Fibroblast of skin of scalp (primary cell): ENCODE measurements at regions not wholly inside any gene's neighbourhood (a gene's known extent, or its start where the extent isn't known, plus 50 kb on each side); places are given as distances from the start of the nearest gene placed in this dataset.
"Not testable (repeated sequence)": the region's sequence is repeated elsewhere in the genome, so short reads cannot be mapped to it uniquely, and the experiment has no call there.

Source experiments
- DNase-seq: peaks from one replicate; pipeline ENCODE4 v3.0.0-alpha.2; 2013

GRCh38 chr18:45320724-45321123 is 294.6 kb upstream of the SLC14A2 start:
- peak; percentile 39 for DNase-seq

DNA sequence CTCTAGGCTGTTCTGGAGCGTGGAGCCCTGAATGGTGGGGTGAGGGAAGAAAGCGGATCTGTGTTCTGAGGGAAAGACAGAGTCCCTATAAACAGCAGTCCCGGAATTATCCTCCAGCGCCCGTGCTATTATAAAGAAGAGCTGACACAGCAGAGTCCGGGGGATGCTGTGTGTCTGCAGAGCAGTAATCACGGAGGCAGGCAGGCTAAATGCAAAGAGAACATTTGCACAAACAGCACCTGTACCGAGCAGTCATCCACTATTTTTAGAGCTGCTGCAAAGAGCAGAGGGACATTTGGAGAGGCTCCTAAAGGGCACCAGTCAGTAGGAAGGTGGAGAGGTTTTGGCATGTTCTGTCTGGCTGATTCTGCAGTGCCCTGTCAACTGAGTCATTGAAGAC is 293.8 kb upstream of the SLC14A2 start:
- no peak for DNase-seq

GRCh38 chr18:45322343-45322742 is 292.9 kb upstream of the SLC14A2 start:
- DNase-seq, result no peak

- DNase-seq, result no peak
These were observed 291.2 kb upstream of the SLC14A2 start for GRCh38 chr18:45324101-45324494.

GRCh38 chr18:45324495-45325113 is 290.7 kb upstream of the SLC14A2 start:
- DNase-seq, result peak; percentile 80

GRCh38 chr18:45325778-45326177 is 289.5 kb upstream of the SLC14A2 start:
- DNase-seq, result no peak

DNA sequence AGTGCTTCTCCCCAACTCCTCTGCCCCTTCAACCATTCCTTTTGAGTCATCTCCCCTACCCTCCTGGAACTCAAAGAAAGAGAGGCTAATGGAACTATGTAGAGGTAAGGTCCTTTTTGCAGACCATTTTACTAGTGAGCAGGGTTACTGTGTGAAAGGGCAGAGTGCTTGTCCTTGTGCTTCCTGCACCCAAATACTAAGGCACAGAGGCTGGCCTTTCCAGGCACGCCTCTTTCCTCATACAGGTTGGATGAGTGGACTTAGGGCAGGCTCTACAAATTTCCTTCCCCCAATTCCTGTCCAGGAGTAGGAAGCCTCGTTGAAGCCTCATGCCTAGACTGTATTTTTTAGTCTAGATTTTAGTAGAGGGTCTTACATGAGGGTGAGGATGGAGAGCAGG is 288.8 kb upstream of the SLC14A2 start:
- DNase-seq, result no peak

DNA sequence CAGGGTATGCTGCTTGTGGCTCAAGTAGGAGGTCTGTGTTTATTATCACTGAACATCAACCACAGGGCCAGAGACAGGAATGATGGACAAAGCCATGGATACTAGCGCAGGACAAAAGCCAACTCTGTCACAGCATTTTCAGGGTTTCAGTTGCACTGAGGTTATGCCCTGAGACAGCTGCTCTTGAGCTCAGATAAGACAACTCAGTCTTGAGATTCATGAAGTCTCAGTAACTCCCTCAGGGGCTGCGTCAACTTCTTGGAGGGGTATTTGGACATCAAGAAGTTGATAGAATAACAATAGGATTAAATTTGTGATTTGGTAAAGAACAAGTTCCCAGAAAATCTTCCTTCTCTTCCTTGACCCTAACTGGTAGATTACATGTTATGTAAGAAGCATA is 287.0 kb upstream of the SLC14A2 start:
- DNase-seq, result no peak

DNA sequence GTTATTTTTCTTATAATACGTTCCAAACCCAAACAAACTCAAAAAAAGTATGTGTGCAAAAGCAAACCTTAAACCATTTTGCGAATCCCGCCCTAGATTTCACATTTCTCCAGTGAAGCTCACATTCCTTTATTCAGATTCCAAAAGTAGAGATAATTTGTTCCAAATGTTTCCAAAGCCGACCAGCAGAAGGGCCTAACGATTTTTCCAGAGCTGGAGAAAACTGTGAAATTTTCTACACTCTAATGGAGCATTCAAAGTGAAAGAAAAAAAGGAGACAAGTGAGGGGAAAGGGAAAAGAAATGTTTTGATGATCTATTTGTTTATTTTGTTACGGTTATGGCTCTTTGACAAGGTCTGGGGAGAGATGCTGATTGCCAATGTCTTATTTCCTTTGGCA is 286.5 kb upstream of the SLC14A2 start:
- DNase-seq, result peak; percentile 80

- no peak for DNase-seq
These were observed 286.0 kb upstream of the SLC14A2 start for GRCh38 chr18:45329316-45329715.

GRCh38 chr18:45330170-45330594 is 285.1 kb upstream of the SLC14A2 start:
- DNase-seq, result peak; percentile 44

GRCh38 chr18:45332871-45333270 is 282.4 kb upstream of the SLC14A2 start:
- DNase-seq, result no peak

- DNase-seq, result no peak
These were observed 281.1 kb upstream of the SLC14A2 start for GRCh38 chr18:45334191-45334590.

- no peak for DNase-seq
These were observed 279.8 kb upstream of the SLC14A2 start for GRCh38 chr18:45335282-45336043.

DNA sequence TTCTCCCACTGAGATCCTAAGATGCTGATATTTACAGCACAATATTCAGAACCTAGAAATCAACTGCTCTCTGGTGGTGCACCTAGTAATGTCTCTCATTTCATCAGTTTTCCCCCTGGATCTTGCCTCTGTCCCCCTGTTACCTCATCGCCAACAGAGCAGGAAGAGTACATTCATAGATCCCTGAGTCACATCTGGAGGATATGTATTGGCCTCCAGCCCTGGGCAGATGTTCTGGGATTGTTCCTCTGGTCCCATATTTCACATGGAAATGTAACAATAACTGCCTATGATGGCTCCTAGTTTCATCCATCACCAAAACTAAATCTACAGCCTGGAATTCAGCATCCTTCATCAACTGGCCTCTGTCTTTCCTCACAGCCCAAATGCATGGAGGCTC is 278.8 kb upstream of the SLC14A2 start:
- no peak for DNase-seq

- DNase-seq, result no peak
These were observed 277.8 kb upstream of the SLC14A2 start for GRCh38 chr18:45337477-45337876.

DNA sequence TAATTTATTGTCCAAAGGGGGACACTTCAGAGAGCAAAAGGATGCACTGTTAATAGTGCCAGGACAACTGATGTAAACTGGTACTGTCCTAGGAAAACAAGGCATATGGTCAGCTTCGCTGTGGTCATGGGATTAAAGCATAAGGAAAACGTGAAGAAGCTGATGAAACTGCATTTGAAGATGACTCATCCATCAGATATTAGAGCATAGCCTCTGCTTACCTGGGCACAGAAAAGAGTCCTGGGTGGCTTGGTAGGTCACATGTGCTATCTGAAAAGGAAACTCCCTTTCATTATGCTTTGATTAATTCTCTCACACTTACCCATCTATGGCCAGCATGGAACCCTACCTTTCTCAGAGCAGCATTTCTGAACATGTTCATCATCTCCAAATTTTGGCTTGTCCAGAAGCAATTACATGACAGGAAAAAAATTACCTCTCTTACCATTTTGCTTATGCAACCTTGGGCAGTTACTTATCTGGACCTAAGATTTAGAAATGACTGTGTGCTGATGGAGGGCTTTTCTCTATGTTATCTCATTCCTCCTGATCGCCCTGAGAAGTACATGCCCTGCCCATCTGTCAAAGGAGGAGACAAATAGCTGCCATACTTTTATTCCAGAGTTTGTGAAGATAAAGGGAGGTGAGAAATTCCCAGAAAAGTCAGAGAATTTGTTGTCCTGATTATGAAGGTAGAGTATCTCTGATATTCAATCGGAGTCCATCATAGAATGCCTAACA is 275.3 kb upstream of the SLC14A2 start:
- no peak for DNase-seq

DNA sequence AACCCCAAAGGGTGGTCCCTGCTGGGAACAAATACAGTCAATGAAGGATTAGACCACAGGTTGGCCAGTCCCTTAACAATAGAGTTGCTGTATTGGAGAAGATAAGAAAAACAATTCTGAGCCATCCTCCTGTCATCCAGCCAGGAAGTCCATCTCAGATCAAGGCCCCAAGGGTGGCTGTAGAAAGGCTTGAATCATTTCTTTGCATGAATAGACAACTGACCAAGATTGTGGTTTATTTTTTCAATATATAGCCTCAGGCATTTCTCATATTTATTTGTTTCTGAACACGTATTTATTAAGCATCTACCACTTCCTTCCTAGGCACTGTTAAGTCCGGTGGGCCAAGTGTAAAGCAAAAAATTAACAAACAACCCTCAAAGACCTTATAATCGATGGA is 274.4 kb upstream of the SLC14A2 start:
- no peak for DNase-seq

DNA sequence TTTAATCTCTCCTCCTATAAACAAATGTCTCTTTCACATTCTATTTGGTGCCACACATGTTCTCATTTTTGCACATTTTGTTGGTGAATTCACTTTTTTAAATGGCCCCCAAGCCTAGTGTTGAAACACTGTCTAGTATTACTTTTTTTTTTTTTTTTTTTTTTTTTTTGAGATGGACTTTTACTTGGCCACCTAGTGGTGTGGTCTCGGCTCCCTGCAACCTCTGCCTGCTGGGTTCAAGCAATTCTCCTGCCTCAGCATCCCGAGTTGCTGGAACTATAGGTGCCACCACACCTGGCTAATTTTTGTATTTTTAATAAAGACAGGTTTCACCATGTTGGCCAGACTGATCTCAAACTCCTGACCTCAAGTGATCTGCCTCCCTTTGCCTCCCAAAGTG is 273.8 kb upstream of the SLC14A2 start:
- DNase-seq, result no peak

- no peak for DNase-seq
These were observed 273.1 kb upstream of the SLC14A2 start for GRCh38 chr18:45342166-45342565.

DNA sequence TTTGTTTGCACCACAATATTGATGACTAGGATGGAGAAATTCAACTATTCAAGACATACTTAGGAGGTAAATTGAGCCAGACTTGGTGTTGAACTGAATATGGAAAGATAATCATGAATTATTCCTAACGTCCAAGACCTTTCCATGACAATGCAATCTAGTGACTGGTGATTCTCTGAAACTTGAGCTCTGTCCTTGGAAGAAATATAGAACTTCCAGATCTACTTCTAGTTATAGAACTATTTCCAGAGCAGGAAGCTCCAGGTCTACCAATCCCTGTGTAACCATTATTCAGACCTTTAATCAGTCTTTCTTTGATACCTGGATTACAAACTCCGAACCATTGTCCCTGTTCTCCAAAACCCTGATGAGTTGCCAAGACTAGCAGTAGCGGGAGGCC is 272.6 kb upstream of the SLC14A2 start:
- DNase-seq, result no peak

- DNase-seq, result no peak
These were observed 271.9 kb upstream of the SLC14A2 start for GRCh38 chr18:45343365-45343764.

DNA sequence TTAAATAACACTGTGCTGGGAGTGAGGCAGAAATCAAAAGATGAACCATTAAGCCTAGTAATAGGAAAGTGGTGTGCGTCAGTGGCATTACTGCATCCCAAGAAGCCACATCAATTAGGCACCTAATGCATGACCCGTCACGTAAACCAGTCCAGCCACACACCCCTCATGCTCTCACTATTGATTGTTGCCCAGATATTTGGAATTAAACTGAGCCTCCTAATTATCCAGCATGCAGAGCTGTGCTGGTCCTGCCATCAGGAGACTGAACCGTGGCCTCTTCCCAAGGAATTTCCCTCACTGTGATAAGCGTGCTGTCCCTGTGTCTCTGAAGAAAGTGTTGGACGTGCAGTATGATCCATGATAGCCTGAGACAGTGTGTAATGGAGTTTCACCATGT is 270.6 kb upstream of the SLC14A2 start:
- not testable (repeated sequence) for DNase-seq

DNA sequence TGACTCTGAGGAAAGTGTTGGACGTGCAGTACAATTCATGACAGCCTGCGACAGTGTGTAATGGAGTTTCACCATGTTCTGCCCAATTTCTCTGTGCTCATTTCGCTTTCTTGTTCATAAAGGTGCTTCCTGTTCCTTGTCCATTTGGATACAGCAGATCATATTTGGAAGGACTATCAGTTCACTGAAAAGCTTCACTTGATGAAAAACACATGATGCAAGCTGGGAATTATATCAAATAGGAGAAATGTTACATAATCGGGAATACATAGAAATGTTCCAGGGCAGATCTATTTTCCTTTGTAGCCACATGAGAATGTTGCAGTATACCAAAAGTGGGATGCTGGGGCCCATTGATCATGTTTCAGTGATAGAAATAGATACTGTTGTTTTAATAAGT is 266.3 kb upstream of the SLC14A2 start:
- DNase-seq, result no peak
